Dermis blood vessel endothelial cell (primary cell): ENCODE measurements at regions not wholly inside any gene's neighbourhood (a gene's known extent, or its start where the extent isn't known, plus 50 kb on each side); places are given as distances from the start of the nearest gene placed in this dataset.
"Not testable (repeated sequence)": the region's sequence is repeated elsewhere in the genome, so short reads cannot be mapped to it uniquely, and the experiment has no call there.

Source experiments
- DNase-seq: peaks from one replicate; pipeline ENCODE4 v3.0.0; 2010

DNA sequence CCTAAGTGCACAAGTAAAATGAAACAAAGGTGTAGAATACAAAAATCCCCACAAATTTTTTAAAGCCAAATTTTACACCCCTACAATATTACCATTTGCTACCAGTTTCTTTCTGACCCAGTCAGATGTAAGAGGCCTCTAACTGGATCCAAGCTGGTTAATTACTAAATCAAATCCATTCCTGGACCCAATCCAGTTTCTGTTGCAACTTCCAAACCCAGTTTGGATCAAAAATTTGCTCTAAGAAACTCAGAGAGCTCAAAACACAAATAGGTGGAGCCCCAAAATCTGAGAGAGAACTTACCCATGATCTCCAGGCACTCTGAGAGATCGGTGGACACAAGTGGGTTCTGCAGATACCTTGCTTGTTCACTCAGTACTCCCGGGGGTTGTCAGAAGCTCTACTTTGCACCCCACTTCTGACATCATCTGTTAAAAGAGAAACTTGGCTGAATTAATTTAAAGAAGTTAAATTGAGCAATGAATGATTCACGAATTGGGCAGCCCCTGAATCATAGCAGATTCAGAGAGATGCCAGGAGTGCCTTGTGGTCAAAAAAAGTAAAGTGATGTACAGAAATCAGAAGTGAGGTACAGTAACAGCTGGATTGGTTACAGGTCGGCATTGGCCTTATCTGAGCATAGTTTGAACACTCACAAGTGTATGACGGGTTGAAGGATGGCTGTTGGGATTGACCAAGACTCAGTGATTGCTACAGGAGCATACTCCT, 448.0 kb downstream of the KCNT2 start:
- no peak for DNase-seq

DNA sequence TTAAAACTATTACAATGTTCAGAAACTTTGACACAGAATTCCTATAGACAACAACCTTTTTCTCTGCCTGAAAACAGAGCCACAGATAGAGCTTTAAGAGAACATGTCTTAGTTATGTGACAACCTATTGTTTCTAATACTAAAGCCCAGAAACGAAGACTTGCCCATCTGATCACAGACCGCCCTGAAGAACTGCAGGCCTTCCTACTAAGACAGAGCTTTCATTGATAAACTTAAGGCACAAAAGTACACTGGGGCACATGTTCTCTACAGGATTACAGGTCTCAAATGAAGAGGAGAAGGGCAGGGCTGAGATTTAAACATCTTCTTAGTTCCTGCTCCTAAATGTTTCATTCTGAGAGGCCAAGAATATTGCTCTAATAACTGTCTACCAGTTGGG, 452.7 kb downstream of the KCNT2 start:
- no peak for DNase-seq

DNA sequence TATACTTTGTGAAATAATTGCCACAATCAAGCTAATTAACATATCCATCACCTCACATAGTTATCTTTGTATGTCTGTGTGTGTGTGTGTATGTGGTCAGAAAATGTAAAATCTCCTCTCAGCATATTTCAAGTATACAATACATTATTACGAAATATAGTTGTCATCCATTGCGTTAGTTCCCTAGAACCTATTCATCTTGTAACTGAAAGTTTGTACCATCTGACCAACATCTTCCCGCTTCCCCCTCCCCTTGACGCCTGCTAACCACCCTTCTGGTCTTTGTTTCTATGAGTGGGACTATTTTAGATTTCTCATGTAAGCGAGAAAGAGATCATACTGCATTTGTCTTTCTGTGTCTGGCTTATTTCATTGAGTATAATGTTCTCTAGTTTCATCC, 455.3 kb downstream of the KCNT2 start:
- DNase-seq: no peak

DNA sequence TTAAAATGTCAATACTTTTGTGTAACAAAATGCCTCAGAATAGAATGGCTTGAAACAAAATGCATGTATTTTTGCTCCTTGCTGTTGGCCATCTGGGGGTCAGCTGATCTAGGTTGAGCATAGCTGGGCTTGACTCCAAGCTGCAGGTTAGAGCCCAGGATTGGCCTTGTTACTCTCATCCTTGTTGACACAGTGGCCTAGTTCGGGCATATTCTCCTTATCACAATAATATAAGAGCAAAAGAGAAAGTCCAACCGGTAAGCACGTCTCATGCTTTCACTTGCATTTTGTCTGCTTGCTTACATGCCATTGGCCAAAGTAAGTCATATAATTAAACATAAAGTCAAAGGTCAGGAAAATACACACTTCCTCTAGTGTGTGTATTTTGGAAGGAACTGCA, 456.2 kb downstream of the KCNT2 start:
- no peak for DNase-seq

DNA sequence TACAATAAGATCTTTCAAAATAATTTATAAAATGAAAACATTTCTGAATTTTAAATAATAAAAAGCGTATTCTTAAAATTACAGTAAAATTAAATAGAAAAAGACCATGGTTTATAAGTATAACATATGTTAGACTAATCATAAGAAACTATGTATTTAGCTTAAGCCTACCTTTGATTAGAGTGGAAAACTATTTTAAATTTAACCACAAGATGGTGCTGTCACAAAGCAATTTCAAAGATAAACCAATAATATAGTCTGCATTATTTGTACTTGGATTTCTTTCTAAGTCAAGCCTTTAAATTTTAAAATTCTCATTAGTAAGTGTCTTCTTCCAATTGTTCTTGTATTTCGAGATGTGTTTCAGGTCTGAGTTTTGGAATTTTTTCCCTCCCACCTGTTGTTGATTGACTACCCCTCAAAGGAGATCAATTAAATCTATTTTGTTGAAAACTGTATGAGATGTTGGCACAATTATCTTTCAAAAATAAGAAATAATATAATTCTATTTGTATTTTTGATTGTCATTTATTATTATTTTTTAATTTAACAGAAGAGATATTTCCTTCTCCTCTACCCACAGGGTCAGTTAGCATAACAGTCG, 459.8 kb downstream of the KCNT2 start:
- peak; percentile 52 for DNase-seq

DNA sequence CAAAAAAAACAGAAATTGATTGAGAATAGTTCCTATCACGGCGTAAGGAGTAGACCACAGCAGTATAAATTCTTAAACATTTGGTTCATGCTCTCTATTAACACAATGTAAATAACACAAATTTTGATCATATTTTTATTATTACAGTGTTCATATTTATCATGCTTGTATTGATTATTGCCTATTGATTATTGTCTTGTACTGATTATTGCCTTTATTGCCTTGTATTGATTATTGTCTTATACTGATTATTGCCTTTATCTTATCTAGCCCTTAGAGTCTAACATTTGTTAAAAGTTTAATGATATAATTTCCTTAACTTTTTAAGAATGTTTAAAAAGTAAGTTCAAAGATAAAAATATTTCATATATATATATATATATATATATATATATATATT, 460.7 kb downstream of the KCNT2 start:
- DNase-seq: no peak

DNA sequence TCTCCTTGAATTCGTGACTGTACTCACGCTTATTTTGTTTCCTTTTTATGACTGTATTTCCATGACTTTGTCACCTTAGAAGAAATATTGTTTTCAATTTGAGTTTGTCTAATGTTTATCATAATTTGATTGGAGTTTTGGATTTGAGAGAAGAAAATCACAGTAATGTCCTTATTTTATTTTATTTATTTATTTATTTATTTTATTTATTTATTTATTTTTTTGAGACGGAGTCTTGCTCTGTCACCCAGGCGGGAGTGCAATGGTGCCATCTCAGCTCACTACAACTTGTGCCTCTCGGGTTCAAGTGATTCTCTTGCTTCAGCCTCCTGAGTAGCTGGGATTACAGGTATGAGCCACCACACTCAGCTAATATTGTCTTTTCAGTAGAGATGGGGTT, 463.1 kb downstream of the KCNT2 start:
- not testable (repeated sequence) for DNase-seq

DNA sequence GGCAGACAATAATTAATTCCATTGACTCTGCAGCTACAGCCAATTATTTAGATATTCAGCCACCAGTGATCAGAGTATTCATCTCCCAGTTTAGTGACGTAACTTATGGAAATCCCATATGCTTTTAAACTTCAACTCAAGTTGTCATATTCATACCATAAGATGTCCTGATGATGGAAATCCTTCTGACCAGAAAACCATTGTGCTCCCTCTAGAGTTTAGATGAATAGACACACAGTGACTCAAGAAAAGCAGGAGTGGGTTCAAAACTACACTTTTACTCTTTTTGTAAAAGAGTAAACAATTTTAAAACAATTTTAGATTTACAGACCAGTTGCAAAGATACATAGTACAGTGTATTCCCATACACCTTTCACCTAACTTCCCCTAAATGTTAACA, 463.7 kb downstream of the KCNT2 start:
- DNase-seq: no peak

DNA sequence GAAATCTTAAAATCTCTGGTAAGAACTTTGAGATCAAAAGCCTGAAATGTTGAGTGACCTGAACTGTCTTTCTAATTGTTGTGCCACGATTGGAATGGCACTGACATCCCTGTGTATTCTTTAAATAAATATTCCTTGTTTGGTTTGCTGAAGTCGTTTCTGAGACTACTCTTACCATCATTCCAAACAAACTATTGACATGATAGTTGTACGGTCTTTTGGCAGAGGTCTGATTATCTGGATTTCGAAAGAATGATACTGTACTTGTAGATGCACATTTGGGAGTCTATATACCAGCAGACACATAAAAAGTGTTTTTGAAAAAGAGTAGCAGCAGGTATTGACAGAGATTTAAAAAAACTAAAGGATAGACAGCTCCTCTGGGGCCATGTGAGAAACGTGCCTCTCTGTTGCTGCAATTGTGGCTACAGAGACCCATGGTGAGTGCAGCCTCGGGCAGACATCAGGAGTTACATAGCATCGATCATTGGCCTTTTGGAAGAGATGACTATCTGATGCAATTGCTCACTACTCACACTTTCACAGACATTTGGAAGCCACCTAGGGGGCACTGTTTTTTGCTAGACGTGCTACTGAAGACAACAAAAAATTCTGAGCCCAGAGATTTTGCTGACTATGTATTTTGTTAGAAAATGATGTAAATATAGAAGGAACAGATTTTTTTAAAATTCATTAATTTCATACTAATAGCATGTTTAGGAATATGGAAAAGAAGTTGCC, 464.5 kb downstream of the KCNT2 start:
- no peak for DNase-seq

DNA sequence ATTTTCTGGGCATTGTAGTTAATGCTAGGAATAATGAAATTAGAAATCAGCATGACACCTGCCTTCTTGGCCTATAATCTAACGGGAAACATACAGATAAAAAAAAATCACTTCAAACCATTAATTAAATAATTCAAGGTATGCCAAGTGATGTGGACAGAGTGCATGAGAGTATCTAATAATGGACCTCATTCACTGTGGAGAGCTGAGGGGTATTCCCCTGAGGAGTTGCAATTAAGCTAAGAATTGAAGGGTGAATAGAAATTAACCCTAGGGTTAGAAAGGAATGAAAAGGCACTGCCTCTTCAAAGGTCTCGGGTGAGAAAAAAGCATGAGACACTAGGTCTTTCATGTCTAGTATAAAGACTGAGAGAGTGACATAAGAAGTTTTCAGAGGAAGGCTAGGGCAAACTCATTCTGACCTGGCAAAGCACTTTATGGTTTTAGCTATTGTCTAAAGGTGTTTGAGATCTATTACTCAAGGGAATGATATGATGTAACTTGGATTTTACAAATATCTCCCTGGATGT, 466.1 kb downstream of the KCNT2 start:
- DNase-seq: no peak

DNA sequence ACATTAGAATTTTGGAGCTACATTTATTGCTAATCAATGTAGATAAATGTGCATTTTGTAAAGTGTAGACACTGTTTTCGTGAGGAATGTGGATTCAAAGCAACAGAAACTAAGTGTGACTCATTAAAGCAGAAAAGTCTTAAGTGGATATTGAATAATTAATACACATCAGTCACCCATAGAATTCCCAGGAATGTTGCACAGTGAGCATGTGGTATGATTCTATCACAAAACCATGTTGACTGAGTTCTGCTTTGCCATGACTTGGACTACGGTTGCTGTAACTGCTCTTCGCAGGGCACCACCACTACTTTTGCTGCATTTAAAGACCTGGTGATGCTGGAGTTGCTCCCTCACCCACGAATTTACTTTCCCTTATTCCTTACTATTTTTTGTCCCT, 471.8 kb downstream of the KCNT2 start:
- DNase-seq: no peak

DNA sequence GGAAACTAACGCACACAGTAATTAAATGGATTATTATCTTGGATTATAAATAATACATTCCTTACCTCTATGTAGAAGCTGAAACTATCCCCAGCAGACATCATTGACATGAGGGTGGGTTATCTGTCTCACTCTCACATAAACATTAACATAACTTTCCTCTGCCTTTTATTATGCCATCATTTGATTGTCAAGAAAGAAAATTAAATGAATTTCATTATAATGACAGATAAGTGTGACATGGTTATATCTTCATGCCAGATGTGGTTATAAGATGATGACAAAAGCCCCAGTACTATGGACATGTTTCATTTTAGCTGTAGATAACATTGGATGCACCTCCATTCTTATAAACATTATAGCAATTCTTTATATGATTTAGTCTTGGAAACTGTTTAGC, 476.5 kb downstream of the KCNT2 start:
- DNase-seq: no peak

DNA sequence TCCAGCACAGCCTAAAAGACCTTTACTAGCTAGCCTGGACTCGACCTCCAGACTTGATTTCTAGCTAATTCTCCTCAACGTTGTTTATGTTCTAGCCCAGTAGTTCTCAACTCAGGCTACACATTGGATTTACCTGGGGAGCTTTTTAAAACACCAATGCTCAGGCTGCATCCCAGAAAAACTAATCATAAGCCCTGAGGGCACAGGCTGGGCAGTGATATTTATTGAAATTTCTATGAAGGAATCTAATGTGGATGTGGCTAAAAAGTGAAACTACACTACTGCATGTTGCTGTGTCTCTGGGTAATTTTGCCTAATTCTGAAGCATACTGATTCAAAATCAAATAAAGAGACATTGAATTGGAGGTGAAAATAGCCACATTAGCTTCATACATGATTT, 479.4 kb downstream of the KCNT2 start:
- DNase-seq: no peak

DNA sequence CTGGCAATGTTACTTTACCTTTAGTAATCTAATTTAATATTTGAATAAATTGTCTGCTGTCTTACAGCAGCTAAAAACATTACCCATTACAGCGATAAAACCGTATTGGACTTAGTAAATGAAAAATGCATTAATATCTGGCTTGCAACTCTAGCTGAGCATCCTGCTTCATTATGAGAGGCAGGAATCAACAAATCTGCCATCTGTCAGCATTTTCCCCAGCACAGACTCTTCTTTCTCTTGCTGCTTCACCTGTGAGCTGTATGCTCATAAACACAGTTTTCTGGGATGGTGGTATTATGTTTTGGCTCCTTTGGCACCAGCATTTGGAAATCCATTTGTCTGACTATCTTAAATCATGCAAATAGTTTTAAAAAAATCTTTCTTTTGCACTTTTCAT, 487.1 kb downstream of the KCNT2 start:
- DNase-seq: no peak

DNA sequence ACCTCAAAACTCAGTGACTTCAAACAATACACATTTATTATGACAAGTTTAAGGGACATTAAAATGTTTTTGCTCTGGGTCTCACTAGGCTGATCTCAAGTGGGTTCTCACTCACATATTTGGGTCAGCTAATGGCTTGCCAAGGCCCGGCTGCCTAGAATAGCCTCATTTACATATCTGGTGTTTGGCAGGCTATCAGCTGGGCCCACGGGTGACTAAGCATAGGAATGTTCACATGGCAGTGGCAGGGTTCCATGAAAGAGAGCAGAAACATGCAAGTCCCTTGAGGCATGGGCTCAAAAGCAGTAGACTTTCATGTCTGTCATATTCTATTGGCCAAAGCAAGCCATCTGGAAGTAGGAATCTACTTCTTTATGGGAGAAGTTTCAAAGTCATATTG, 492.6 kb downstream of the KCNT2 start:
- DNase-seq: no peak

DNA sequence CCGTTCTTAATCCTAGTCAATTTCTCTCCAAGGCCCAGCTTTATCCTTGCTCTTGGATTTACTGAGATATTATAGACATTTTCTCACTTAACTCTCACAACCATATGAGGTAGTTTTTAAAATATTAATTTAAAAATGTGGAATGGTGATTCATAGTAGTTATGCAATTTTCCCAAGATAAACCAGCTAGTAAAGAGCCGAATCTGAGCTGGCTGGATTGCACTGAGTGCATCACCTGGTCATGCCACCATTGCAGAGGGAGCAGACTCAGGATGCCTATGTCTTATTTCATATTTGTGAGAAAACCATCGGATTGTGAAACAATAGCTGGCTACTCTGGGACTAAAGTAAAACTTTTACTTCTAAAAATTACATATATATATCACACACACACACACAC, 494.0 kb downstream of the KCNT2 start:
- DNase-seq: no peak

DNA sequence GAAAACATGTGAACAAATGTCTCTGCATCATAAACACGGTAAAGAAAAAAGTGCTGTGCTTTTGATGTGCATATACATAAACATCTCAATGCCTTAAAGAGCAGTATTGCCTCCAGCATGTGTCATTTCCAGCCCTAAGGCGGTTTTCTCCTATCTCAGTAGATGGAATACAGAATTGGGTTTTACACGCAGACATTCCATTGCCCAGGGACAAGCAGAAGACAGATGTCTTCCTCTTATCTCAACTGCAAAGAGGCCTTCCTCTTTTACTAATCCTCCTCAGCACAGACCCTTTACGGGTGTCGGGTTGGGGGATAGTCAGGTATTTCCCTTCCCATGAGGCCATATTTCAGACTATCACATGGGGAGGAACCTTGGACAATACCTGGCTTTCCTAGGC, 499.2 kb downstream of the KCNT2 start:
- not testable (repeated sequence) for DNase-seq

DNA sequence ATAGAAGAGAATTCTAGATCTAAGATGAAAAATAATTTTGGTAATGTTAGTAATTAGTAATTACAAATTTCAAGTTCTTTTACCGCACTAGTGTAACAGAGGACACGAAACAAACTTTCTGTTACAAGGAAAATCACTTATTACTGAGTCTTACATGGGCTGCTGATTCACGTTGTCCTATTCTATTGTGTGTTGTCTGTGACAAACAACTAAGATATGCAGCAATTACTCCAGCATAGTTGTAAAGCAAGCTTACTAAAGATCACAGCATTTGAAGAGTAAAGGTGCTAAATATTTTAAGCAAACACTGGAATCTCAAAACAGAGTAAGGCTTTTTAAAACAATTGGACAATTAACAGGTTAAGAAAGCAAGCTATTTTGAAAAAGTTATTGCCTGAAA, 502.3 kb downstream of the KCNT2 start:
- DNase-seq: no peak

DNA sequence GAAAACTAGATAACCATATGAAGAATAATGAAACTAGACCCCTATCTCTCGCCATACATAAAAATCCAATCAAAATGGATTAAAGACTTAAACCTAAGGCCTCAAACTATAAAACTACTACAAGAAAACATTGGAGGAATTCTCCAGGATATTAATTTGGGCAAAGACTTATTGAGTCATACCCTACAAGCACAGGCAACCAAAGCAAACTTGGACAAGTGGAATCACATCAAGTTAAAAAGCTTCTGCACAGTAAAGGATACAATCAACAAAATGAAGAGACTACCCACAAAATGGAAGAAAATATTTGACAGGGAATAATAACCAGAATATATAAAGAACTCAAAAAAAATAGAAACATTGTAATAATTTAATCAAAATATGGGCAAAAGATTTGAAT, 505.4 kb downstream of the KCNT2 start:
- no peak for DNase-seq

DNA sequence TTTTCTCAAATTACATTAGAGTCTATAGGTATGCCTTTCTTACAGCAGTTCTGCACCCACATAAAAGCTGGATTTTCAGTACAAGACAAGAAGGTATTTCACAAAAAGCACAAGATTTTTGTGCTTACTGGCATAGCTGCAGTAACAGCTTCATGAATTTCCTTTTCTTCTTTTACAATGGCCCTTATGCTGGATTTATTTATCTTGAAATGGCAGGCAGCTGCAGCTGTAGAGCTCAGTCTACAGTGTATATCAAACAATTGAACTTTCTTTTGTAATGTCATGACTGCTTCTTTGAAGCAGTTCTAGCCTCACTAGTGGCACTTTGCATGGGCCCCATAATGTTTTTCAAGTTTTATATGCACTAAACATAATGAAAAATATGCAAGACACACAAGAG, 510.2 kb downstream of the KCNT2 start:
- no peak for DNase-seq

DNA sequence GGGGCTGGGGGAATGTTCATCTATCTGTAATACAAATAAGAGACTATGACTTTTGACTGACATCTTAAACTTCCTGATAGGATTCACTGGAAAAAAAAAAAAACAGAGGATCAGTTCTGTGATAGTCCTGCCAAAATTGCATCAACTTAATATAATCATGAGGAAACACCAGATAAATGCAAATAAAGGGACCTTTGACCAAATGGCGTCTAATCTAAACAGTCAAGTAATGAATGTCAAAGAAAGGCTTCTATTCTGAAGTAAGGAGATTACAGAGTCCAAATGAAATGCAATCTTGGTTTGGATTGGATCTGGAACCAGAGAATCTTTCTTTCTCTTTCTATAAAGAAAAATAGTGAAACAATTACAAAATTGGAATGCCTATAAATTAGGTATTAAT, 513.4 kb downstream of the KCNT2 start:
- DNase-seq: no peak

DNA sequence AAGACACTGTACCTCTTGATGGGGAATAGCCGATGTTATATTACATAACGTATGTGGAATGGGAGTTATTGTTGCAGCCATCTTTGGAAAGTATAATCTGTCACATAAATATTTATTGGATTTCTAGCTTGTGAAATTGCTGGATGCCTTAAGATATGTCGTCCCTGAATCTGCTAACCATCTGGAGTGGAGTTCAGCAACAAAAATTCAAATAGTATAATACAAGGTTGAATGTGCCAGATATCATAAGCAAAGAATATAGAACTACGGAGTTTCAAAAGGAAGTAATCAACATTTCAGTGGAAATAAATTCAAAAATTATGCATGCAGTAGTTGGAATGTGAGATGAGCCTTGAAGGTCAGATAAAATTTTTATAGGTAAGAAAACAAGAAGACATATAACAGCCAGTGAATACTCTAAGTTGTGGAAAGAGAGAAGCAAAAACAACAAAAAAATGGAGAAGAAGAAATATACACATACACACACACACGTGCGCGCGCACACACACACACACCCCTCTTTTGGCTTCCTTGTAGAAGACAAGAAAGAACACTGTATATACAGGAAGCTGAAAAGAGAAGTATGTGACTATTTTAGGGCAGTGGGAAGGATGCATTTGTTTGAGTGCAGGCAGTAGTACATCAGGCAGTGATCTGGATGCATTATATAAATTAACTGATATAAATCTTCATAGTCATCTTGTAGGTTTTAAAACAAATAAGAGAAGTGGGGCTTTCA, 516.7 kb downstream of the KCNT2 start:
- no peak for DNase-seq

DNA sequence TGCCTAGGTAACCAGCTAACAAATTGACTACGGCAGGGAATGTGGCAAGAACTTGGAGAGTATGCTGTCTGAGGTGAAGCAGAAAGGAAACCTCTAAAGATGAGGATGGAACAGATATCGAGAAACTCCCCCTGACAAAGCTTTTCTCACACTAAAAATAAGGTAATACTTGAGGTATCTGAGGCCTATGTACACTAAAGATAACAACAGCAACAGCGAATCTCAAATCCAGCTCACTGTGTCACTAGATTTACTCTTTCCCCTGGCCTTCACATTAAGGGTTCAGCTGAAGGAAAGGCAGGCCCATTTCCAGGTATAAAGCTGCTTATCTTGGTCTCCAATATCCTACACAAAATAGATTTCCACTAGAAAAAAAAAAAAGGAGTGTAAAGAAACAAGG, 518.0 kb downstream of the KCNT2 start:
- no peak for DNase-seq
